NCI-H1417 treated with DMSO at 0.1 percent for 48 hours (cell line): ENCODE measurements at regions not wholly inside any gene's neighbourhood (a gene's known extent, or its start where the extent isn't known, plus 50 kb on each side); places are given as distances from the start of the nearest gene placed in this dataset.
"Not testable (repeated sequence)": the region's sequence is repeated elsewhere in the genome, so short reads cannot be mapped to it uniquely, and the experiment has no call there.

ENCODE experiments used
- DNase-seq: peaks from one replicate; lab custom pipeline; 2025; lab: John Stamatoyannopoulos, UW

- not testable (repeated sequence) for DNase-seq
Observed at GRCh38 chr9:31443630-31444457, 940.6 kb upstream of the ACO1 start.

GRCh38 chr9:31445357-31445756 is 939.1 kb upstream of the ACO1 start:
- DNase-seq = no peak

GRCh38 chr9:31445960-31446359 is 938.5 kb upstream of the ACO1 start:
- DNase-seq = no peak

- DNase-seq = no peak
Observed at GRCh38 chr9:31467075-31467474, 917.4 kb upstream of the ACO1 start.

- no peak for DNase-seq
Observed at GRCh38 chr9:31470051-31470450, 914.4 kb upstream of the ACO1 start.

GRCh38 chr9:31471010-31471409 is 913.4 kb upstream of the ACO1 start:
- DNase-seq = no peak

- no peak for DNase-seq
Observed at GRCh38 chr9:31486630-31487029, 897.8 kb upstream of the ACO1 start.

GRCh38 chr9:31490551-31491106 is 893.8 kb upstream of the ACO1 start:
- DNase-seq = no peak

GRCh38 chr9:31492229-31492628 is 892.2 kb upstream of the ACO1 start:
- DNase-seq = no peak

- DNase-seq = no peak
Observed at GRCh38 chr9:31500422-31500821, 884.0 kb upstream of the ACO1 start.

GRCh38 chr9:31519011-31519410 is 865.4 kb upstream of the ACO1 start:
- no peak for DNase-seq

GRCh38 chr9:31519424-31519823 is 865.0 kb upstream of the ACO1 start:
- DNase-seq = no peak

- DNase-seq = no peak
Observed at GRCh38 chr9:31519826-31520225, 864.6 kb upstream of the ACO1 start.

GRCh38 chr9:31520301-31521085 is 864.0 kb upstream of the ACO1 start:
- no peak for DNase-seq

GRCh38 chr9:31535651-31536050 is 848.8 kb upstream of the ACO1 start:
- no peak for DNase-seq

GRCh38 chr9:31536471-31536870 is 848.0 kb upstream of the ACO1 start:
- no peak for DNase-seq

GRCh38 chr9:31541721-31542281 is 842.6 kb upstream of the ACO1 start:
- DNase-seq = no peak

- DNase-seq = no peak
Observed at GRCh38 chr9:31542384-31543055, 841.9 kb upstream of the ACO1 start.

GRCh38 chr9:31554941-31555340 is 829.5 kb upstream of the ACO1 start:
- DNase-seq = no peak

- no peak for DNase-seq
Observed at GRCh38 chr9:31556667-31557463, 827.6 kb upstream of the ACO1 start.

GRCh38 chr9:31572190-31572589 is 812.3 kb upstream of the ACO1 start:
- DNase-seq = not testable (repeated sequence)
